H1 (cell line): ENCODE measurements at regions not wholly inside any gene's neighbourhood (a gene's known extent, or its start where the extent isn't known, plus 50 kb on each side); places are given as distances from the start of the nearest gene placed in this dataset.

Source experiments
- CTCF ChIA-PET: fragments of 300-600 bp; sonication (Branson Sonifier 250); formaldehyde crosslinking; loops from one replicate; lab custom pipeline; 2021; ENCODE audit not compliant: partially characterized antibody; lab: Charles Lee
- POLR2A ChIA-PET: fragments of 300-600 bp; sonication (Branson Sonifier 250); formaldehyde crosslinking; loops from one replicate; lab custom pipeline; 2021; ENCODE audit warnings: inconsistent platforms; ENCODE audit not compliant: partially characterized antibody; lab: Charles Lee
- DNase-seq, 2 experiments: peaks; one replicate each; pipeline versions ENCODE4 v3.0.0 to v3.0.0-alpha.2; 2010 to 2022; ENCODE audit warnings: low spot score in 2 of 2, low read depth in 1 of 2, mixed read lengths in 1 of 2
- FAIRE-seq: peaks from 2 replicates; lab custom pipeline; 2011; peaks lifted over from hg19 to GRCh38; lab: Jason Lieb, UNC
- H2AFZ ChIP-seq: 2 replicates; pipeline ENCODE4 v1.8.1; 2012; ENCODE audit warnings: low read length, inconsistent platforms
- H2AK5ac ChIP-seq: 2 replicates; pipeline ENCODE4 v1.6.1; 2013; ENCODE audit warnings: low read depth, low read length
- H2BK120ac ChIP-seq: replicated peaks from 2 replicates; pipeline ENCODE3; 2013; ENCODE audit warnings: low read depth, low read length, inconsistent platforms
- H2BK12ac ChIP-seq: 2 replicates; pipeline ENCODE4 v1.6.1; 2013; ENCODE audit warnings: low read depth, low read length
- H2BK15ac ChIP-seq: 2 replicates; pipeline ENCODE4 v1.6.1; 2013; ENCODE audit warnings: low read length
- H2BK20ac ChIP-seq: 2 replicates; pipeline ENCODE4 v1.6.1; 2013; ENCODE audit warnings: low read length
- H2BK5ac ChIP-seq: 2 replicates; pipeline ENCODE4 v1.6.1; 2013; ENCODE audit warnings: low read depth, low read length
- H3K14ac ChIP-seq: 2 replicates; pipeline ENCODE4 v1.6.1; 2013; ENCODE audit warnings: inconsistent platforms; ENCODE audit not compliant: insufficient read length
- H3K18ac ChIP-seq: 2 replicates; pipeline ENCODE4 v1.6.1; 2013; ENCODE audit warnings: low read length; ENCODE audit errors: extremely low read depth
- H3K23ac ChIP-seq: 2 replicates; pipeline ENCODE4 v1.6.1; 2013; ENCODE audit warnings: inconsistent platforms; ENCODE audit not compliant: insufficient read length
- H3K23me2 ChIP-seq: 2 replicates; pipeline ENCODE4 v1.6.1; 2013; ENCODE audit warnings: low read depth, low read length
- H3K27ac ChIP-seq: 2 replicates; pipeline ENCODE4 v1.6.1; 2011; ENCODE audit warnings: low read depth, low read length, inconsistent platforms
- H3K27me3 ChIP-seq, 4 experiments: replicated peaks in 1 of 4; 1 replicate in 1 of 4; 2 replicates in 3 of 4; pipeline versions ENCODE4 v1.6.1 to v1.8.1; 2011 to 2013; ENCODE audit warnings: low read length in 3 of 4, mild to moderate bottlenecking in 3 of 4, inconsistent platforms in 2 of 4, mixed read lengths in 2 of 4, moderate library complexity in 1 of 4; ENCODE audit not compliant: control insufficient read depth in 3 of 4, insufficient read depth in 3 of 4; ENCODE audit errors: extremely low read depth in 1 of 4
- H3K36me3 ChIP-seq, 4 experiments: 2 replicates each; pipeline versions ENCODE4 v1.6.1 to v1.8.1; 2011 to 2013; ENCODE audit warnings: mild to moderate bottlenecking in 4 of 4, low read length in 3 of 4, moderate library complexity in 2 of 4, control low read depth in 1 of 4, inconsistent platforms in 1 of 4; ENCODE audit not compliant: insufficient read depth in 4 of 4, control insufficient read depth in 2 of 4
- H3K4ac ChIP-seq: replicated peaks from 2 replicates; pipeline ENCODE3; 2013; ENCODE audit warnings: low read length, low read depth, mixed read lengths, inconsistent platforms; ENCODE audit not compliant: insufficient read length
- H3K4me1 ChIP-seq, 4 experiments: replicated peaks in 1 of 4; 1 replicate in 1 of 4; 2 replicates in 3 of 4; pipeline versions ENCODE4 v1.6.1 to v1.8.1; 2011 to 2013; ENCODE audit warnings: low read length in 3 of 4, inconsistent platforms in 2 of 4, mixed read lengths in 1 of 4; ENCODE audit not compliant: insufficient read depth in 4 of 4, control insufficient read depth in 3 of 4
- H3K4me2 ChIP-seq, 2 experiments: 2 replicates each; pipeline versions ENCODE4 v1.6.1 to v1.8.1; 2011 to 2013; ENCODE audit warnings: low read depth in 2 of 2, low read length in 2 of 2, control low read depth in 1 of 2, inconsistent platforms in 1 of 2, mild to moderate bottlenecking in 1 of 2; ENCODE audit not compliant: insufficient read depth in 1 of 2
- H3K4me3 ChIP-seq, 4 experiments: fragments of 200-600, 300-600 bp in 1 of 4; sonication (generic), shearing (Covaris generic), sonication (Bioruptor Twin) in 1 of 4; 2 replicates each; pipeline versions ENCODE4 v1.5.1 to v1.8.1; 2011 to 2016; ENCODE audit warnings: low read length in 4 of 4, low read depth in 3 of 4, control low read depth in 2 of 4, inconsistent platforms in 2 of 4, mild to moderate bottlenecking in 2 of 4, mixed read lengths in 1 of 4, moderate library complexity in 1 of 4; ENCODE audit not compliant: insufficient read depth in 2 of 4; ENCODE audit errors: extremely low read depth in 1 of 4
- H3K56ac ChIP-seq: replicated peaks from 2 replicates; pipeline ENCODE3; 2013; ENCODE audit warnings: low read depth, mild to moderate bottlenecking, mixed read lengths, low read length, inconsistent platforms; ENCODE audit not compliant: insufficient read length
- H3K79me1 ChIP-seq: 2 replicates; pipeline ENCODE4 v1.6.1; 2013; ENCODE audit warnings: low read depth, low read length, control low read depth
- H3K79me2 ChIP-seq, 2 experiments: 2 replicates each; pipeline versions ENCODE4 v1.6.1 to v1.8.1; 2012 to 2013; ENCODE audit warnings: low read length in 2 of 2, mild to moderate bottlenecking in 2 of 2, inconsistent platforms in 1 of 2; ENCODE audit not compliant: insufficient read depth in 2 of 2, control insufficient read depth in 1 of 2
- H3K9ac ChIP-seq, 4 experiments: replicated peaks in 1 of 4; 1 replicate in 1 of 4; 2 replicates in 3 of 4; pipeline versions ENCODE4 v1.6.1 to v1.8.1; 2011 to 2013; ENCODE audit warnings: low read depth in 3 of 4, low read length in 3 of 4, control low read depth in 2 of 4, mild to moderate bottlenecking in 2 of 4, moderate library complexity in 2 of 4, inconsistent platforms in 1 of 4; ENCODE audit errors: extremely low read depth in 1 of 4
- H3K9me3 ChIP-seq, 2 experiments: 2 replicates each; pipeline versions ENCODE4 v1.6.1 to v1.8.1; 2012 to 2013; ENCODE audit warnings: mild to moderate bottlenecking in 2 of 2, moderate library complexity in 2 of 2, control low read depth in 1 of 2, inconsistent platforms in 1 of 2, low read depth in 1 of 2, low read length in 1 of 2, mixed read lengths in 1 of 2; ENCODE audit not compliant: insufficient read depth in 2 of 2
- H4K20me1 ChIP-seq, 2 experiments: replicated peaks in 1 of 2; 2 replicates each; pipeline versions ENCODE3 to v1.8.1; 2011 to 2013; ENCODE audit warnings: inconsistent platforms in 2 of 2, low read length in 2 of 2, mild to moderate bottlenecking in 1 of 2; ENCODE audit not compliant: insufficient read depth in 2 of 2, control insufficient read depth in 1 of 2
- H4K5ac ChIP-seq: 2 replicates; pipeline ENCODE4 v1.6.1; 2013; ENCODE audit warnings: low read length, low read depth, mixed read lengths, inconsistent platforms; ENCODE audit not compliant: insufficient read length
- H4K8ac ChIP-seq: 2 replicates; pipeline ENCODE4 v1.8.0; 2013; ENCODE audit warnings: mild to moderate bottlenecking, moderate library complexity, low read length, inconsistent platforms; ENCODE audit not compliant: insufficient read depth; ENCODE audit errors: extremely low read depth
- H4K91ac ChIP-seq: replicated peaks from 2 replicates; pipeline ENCODE3; 2013; ENCODE audit warnings: low read length, mixed read lengths, inconsistent platforms; ENCODE audit not compliant: insufficient read length
- BACH1 ChIP-seq: IDR thresholded peaks from 2 replicates; pipeline ENCODE4 v1.6.1; 2012; ENCODE audit warnings: low read length, improper control_type of control experiment
- RXRA ChIP-seq: IDR thresholded peaks from 2 replicates; pipeline ENCODE4 v1.6.1; 2011; ENCODE audit warnings: low read depth, mild to moderate bottlenecking, low read length, moderate library complexity; ENCODE audit not compliant: insufficient read depth
- TAF1 ChIP-seq: IDR thresholded peaks from 2 replicates; pipeline ENCODE4 v1.6.1; 2011; ENCODE audit warnings: mild to moderate bottlenecking, low read depth, low read length
- WGBS, 2 experiments: shearing (Covaris generic) in 1 of 2; methylation state at CpG; one replicate each; pipeline versions ENCODE4 v1.1.6 to v1.1.7; 2013 to 2015; ENCODE audit warnings: low lambda C conversion rate in 2 of 2, mixed read lengths in 2 of 2, inconsistent platforms in 1 of 2, low coverage in 1 of 2, missing lambda C conversion rate in 1 of 2; ENCODE audit not compliant: insufficient replicate concordance in 2 of 2, insufficient coverage in 1 of 2, insufficient read length in 1 of 2; ENCODE audit errors: extremely low coverage in 1 of 2, missing lambda C conversion rate in 1 of 2; 5-methylcytosine and 5-hydroxymethylcytosine counted together
- TF ChIP-seq, protein P1 (sequence below): IDR thresholded peaks from 2 replicates; pipeline ENCODE4 v1.6.1; 2012; ENCODE audit warnings: low read length, inconsistent platforms

GRCh38 chr1:73577206-73577605 lies 620.8 kb downstream of the LRRIQ3 start:
- H2BK12ac ChIP-seq, result no peak overlapping the region
- no peak overlapping the region for H3K14ac ChIP-seq
- no peak overlapping the region for H2AK5ac ChIP-seq
- H3K27ac ChIP-seq, result no peak overlapping the region
- H3K4ac ChIP-seq, result no peak overlapping the region
- FAIRE-seq (no peak), DNase-seq (no peak)
- no peaks in the 10 kb centered on the region for H3K79me1 ChIP-seq
- H4K20me1 ChIP-seq, result no peaks in the 10 kb centered on the region
- 93% methylated on average over 1 of the region's 1 CpG; no CpG with 5 or more reads in 1 of the 2 experiments for WGBS, 2 experiments
- H3K56ac ChIP-seq, result no peak overlapping the region
- no peak overlapping the region for H2BK5ac ChIP-seq
- ChIA-PET POLR2A (no interaction called here), CTCF (interaction anchor here (0.6 kb wide), 1 partner anchor 695 kb away, joined by 3 read pairs; no protein-coding TSS in a partner anchor)
- no peak overlapping the region for H3K18ac ChIP-seq
- H3K9me3 ChIP-seq, result peaks cover 0 to 3% of the 10 kb centered on the region in 2 experiments; a peak in 1 of 4 replicates
- H3K9ac ChIP-seq, result no peak overlapping the region
- no peak overlapping the region for H3K4me3 ChIP-seq
- H3K4me2 ChIP-seq, result no peak overlapping the region
- H3K79me2 ChIP-seq, result no peaks in the 10 kb centered on the region
- H4K91ac ChIP-seq, result no peak overlapping the region
- H2BK15ac ChIP-seq, result no peak overlapping the region; the same call in 1 of the 2 replicates
- no peak overlapping the region for H3K23ac ChIP-seq
- no peak overlapping the region for H4K5ac ChIP-seq
- no peak overlapping the region for H2BK120ac ChIP-seq
- H3K23me2 ChIP-seq, result no peaks in the 10 kb centered on the region; the same call in 1 of the 2 replicates
- no peaks in the 10 kb centered on the region for H3K36me3 ChIP-seq
- no peak overlapping the region; the same call in 1 of the 2 replicates for H4K8ac ChIP-seq
- H3K4me1 ChIP-seq, result no peaks in the 10 kb centered on the region
- H2AFZ ChIP-seq, result no peak overlapping the region; the same call in 1 of the 2 replicates
- no peaks in the 10 kb centered on the region for H3K27me3 ChIP-seq
- no peak overlapping the region for H2BK20ac ChIP-seq
- TF ChIP-seq, protein P1, sequence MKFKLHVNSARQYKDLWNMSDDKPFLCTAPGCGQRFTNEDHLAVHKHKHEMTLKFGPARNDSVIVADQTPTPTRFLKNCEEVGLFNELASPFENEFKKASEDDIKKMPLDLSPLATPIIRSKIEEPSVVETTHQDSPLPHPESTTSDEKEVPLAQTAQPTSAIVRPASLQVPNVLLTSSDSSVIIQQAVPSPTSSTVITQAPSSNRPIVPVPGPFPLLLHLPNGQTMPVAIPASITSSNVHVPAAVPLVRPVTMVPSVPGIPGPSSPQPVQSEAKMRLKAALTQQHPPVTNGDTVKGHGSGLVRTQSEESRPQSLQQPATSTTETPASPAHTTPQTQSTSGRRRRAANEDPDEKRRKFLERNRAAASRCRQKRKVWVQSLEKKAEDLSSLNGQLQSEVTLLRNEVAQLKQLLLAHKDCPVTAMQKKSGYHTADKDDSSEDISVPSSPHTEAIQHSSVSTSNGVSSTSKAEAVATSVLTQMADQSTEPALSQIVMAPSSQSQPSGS, result no peak
- no peak for TF ChIP-seq BACH1
- TF ChIP-seq TAF1, result no peak
- no peak for TF ChIP-seq RXRA
- TF ChIP-seq, all 59 proteins: peak for 0
